OCI-LY7 (cell line): ENCODE measurements at regions not wholly inside any gene's neighbourhood (a gene's known extent, or its start where the extent isn't known, plus 50 kb on each side); places are given as distances from the start of the nearest gene placed in this dataset.

Experiments
- CTCF ChIP-seq: fragments of 200-600 bp; sonication (generic); conservative IDR thresholded peaks from 2 replicates; pipeline ENCODE4 v1.5.1; 2014; ENCODE audit warnings: mild to moderate bottlenecking, antibody characterized with exemption, low read length, moderate library complexity, mixed read lengths
- EZH2phosphoT487 ChIP-seq: fragments of 200-600 bp; sonication (generic); IDR thresholded peaks from 2 replicates; pipeline ENCODE4 v1.6.1; 2018; ENCODE audit warnings: low read depth, borderline replicate concordance, mild to moderate bottlenecking, mixed run types, antibody characterized with exemption, low read length, moderate library complexity, mixed read lengths

- TF ChIP-seq CTCF (no peak), EZH2phosphoT487 (no peak)
Observed at GRCh38 chr5:135262364-135262763, 136.7 kb downstream of the MACROH2A1 start.
